Endodermal cell (in vitro differentiated cells): ENCODE measurements at regions not wholly inside any gene's neighbourhood (a gene's known extent, or its start where the extent isn't known, plus 50 kb on each side); places are given as distances from the start of the nearest gene placed in this dataset.

Experiments
- DNase-seq: peaks from one replicate; pipeline ENCODE4 v3.0.0-alpha.2; 2017
- H3K27ac ChIP-seq: 2 replicates; pipeline ENCODE4 v1.5.1; 2013; ENCODE audit warnings: mild to moderate bottlenecking, low read depth, low read length, moderate library complexity
- H3K27me3 ChIP-seq: 2 replicates; pipeline ENCODE4 v1.6.1; 2013; ENCODE audit warnings: mild to moderate bottlenecking, low read length, moderate library complexity; ENCODE audit not compliant: insufficient read depth, control insufficient read depth, poor library complexity, severe bottlenecking
- H3K36me3 ChIP-seq: 2 replicates; pipeline ENCODE4 v1.7.0; 2013; ENCODE audit warnings: mild to moderate bottlenecking, low read length, moderate library complexity; ENCODE audit not compliant: control insufficient read depth, insufficient read depth
- H3K4me1 ChIP-seq: one replicate; pipeline ENCODE4 v1.7.0; 2013; ENCODE audit warnings: low read length; ENCODE audit not compliant: control insufficient read depth, insufficient read depth
- H3K4me3 ChIP-seq: 2 replicates; pipeline ENCODE4 v1.5.1; 2013; ENCODE audit warnings: mild to moderate bottlenecking, low read length, moderate library complexity
- H3K9ac ChIP-seq: 2 replicates; pipeline ENCODE4 v1.6.1; 2013; ENCODE audit warnings: mild to moderate bottlenecking, low read length, moderate library complexity; ENCODE audit not compliant: poor library complexity, severe bottlenecking; ENCODE audit errors: extremely low read depth
- H3K9me3 ChIP-seq: 2 replicates; pipeline ENCODE4 v1.6.1; 2013; ENCODE audit warnings: mild to moderate bottlenecking, low read length, moderate library complexity; ENCODE audit not compliant: control insufficient read depth
- H3K27ac Mint-ChIP-seq: 2 replicates; pipeline ENCODE4 v1.8.0; 2020; ENCODE audit warnings: mixed read lengths
- H3K27me3 Mint-ChIP-seq: 2 replicates; pipeline ENCODE4 v1.8.0; 2021; ENCODE audit warnings: mild to moderate bottlenecking, mixed read lengths; ENCODE audit not compliant: insufficient read depth
- H3K36me3 Mint-ChIP-seq: 2 replicates; pipeline ENCODE4 v1.8.0; 2020; ENCODE audit warnings: low read depth, mixed read lengths
- H3K4me1 Mint-ChIP-seq: 2 replicates; pipeline ENCODE4 v1.8.0; 2020; ENCODE audit warnings: mixed read lengths
- H3K4me3 Mint-ChIP-seq: 2 replicates; pipeline ENCODE4 v1.8.0; 2020; ENCODE audit warnings: mild to moderate bottlenecking, moderate library complexity, mixed read lengths
- H3K9me3 Mint-ChIP-seq: 2 replicates; pipeline ENCODE4 v1.8.0; 2020; ENCODE audit warnings: mild to moderate bottlenecking, mixed read lengths
- WGBS, 2 experiments: methylation state at CpG; one replicate each; pipeline versions ENCODE4 v1.1.5 to v1.1.7; 2013; ENCODE audit warnings: missing lambda C conversion rate in 2 of 2, mixed read lengths in 1 of 2; ENCODE audit not compliant: insufficient coverage in 1 of 2, insufficient read length in 1 of 2; 5-methylcytosine and 5-hydroxymethylcytosine counted together
- TF ChIP-seq, protein P1 (sequence below): fragments of 200-600 bp; sonication (generic); conservative IDR thresholded peaks from 2 replicates; pipeline ENCODE4 v1.5.0; 2021; ENCODE audit warnings: antibody characterized with exemption, mild to moderate bottlenecking

DNA sequence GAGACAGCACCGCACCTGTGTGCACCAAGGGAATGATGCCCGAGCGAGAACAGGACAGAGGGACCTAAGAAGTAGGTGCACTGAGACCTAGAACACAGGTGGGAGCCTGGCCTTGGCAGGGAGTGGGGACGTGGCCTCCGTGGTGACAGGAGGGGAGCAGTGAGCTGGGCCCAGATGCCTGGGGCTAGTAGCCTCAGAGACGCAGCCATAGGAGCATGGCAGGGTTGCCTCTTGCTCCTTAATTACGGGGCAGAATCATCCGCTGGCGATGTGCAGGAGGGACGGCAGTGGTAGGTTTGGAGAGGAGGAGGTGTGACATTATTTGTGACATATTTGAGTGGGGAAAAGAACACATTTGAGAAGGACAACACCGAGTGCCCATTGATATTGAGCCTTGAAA is 57.0 kb upstream of the HPCAL1 start:
- 93 to 97% methylated on average over 11 of the region's 11 CpGs for WGBS, 2 experiments

GRCh38 chr2:10246370-10246769 is 56.3 kb upstream of the HPCAL1 start:
- H3K27ac ChIP-seq, result no peak overlapping the region
- no peak overlapping the region for H3K27ac Mint-ChIP-seq
- no peaks in the 10 kb centered on the region for H3K36me3 Mint-ChIP-seq
- H3K36me3 ChIP-seq, result no peaks in the 10 kb centered on the region
- 94 to 95% methylated on average over 8 of the region's 8 CpGs for WGBS, 2 experiments
- H3K9me3 Mint-ChIP-seq, result peaks cover 12% of the 10 kb centered on the region
- H3K27me3 Mint-ChIP-seq, result no peaks in the 10 kb centered on the region
- H3K27me3 ChIP-seq, result no peaks in the 10 kb centered on the region
- peak; percentile 9 for DNase-seq
- H3K4me3 ChIP-seq, result no peak overlapping the region
- H3K9ac ChIP-seq, result no peak overlapping the region
- H3K9me3 ChIP-seq, result peaks cover 8% of the 10 kb centered on the region
- TF ChIP-seq, protein P1, sequence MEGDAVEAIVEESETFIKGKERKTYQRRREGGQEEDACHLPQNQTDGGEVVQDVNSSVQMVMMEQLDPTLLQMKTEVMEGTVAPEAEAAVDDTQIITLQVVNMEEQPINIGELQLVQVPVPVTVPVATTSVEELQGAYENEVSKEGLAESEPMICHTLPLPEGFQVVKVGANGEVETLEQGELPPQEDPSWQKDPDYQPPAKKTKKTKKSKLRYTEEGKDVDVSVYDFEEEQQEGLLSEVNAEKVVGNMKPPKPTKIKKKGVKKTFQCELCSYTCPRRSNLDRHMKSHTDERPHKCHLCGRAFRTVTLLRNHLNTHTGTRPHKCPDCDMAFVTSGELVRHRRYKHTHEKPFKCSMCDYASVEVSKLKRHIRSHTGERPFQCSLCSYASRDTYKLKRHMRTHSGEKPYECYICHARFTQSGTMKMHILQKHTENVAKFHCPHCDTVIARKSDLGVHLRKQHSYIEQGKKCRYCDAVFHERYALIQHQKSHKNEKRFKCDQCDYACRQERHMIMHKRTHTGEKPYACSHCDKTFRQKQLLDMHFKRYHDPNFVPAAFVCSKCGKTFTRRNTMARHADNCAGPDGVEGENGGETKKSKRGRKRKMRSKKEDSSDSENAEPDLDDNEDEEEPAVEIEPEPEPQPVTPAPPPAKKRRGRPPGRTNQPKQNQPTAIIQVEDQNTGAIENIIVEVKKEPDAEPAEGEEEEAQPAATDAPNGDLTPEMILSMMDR, result no peak
- no peak overlapping the region for H3K4me3 Mint-ChIP-seq
- H3K4me1 Mint-ChIP-seq, result no peaks in the 10 kb centered on the region
- H3K4me1 ChIP-seq, result no peaks in the 10 kb centered on the region

More for the DNA sequence above, 57.0 kb upstream of the HPCAL1 start:
- Mint-ChIP-seq H3K36me3 (no peaks in the 10 kb centered on the region), H3K27me3 (no peaks in the 10 kb centered on the region), H3K9me3 (peaks cover 12% of the 10 kb centered on the region), H3K4me3 (no peak overlapping the region), H3K27ac (no peak overlapping the region), H3K4me1 (no peaks in the 10 kb centered on the region)
- H3K27ac ChIP-seq, result no peak overlapping the region
- no peak overlapping the region for H3K4me3 ChIP-seq
- no peaks in the 10 kb centered on the region for H3K36me3 ChIP-seq
- TF ChIP-seq, protein P1, result no peak
- peaks cover 6% of the 10 kb centered on the region for H3K9me3 ChIP-seq
- DNase-seq, result peak; percentile 18
- no peaks in the 10 kb centered on the region for H3K4me1 ChIP-seq
- H3K27me3 ChIP-seq, result no peaks in the 10 kb centered on the region
- H3K9ac ChIP-seq, result no peak overlapping the region

DNA sequence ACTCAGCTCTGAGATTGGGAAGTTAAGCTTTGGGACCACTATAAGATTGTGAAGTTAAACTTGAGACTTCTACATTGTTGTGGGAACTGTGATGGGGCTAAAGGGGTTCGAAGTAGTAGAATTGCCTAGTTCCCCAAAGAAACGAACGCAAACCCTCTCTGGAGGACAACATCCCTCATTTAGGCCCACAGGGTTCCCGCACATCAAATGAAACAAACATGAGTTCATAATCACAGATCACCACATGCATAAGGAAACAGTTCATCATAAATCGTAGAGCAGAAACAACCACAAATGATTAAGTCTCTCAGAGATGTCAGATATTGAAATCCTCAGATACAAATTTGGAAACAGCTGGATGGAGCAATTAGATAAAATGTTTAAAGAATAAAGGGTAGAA is 55.9 kb upstream of the HPCAL1 start:
- no peak overlapping the region for H3K4me3 ChIP-seq
- no peaks in the 10 kb centered on the region for H3K36me3 Mint-ChIP-seq

More for the DNA sequence above, 55.9 kb upstream of the HPCAL1 start:
- Histone ChIP-seq H3K9ac (no peak overlapping the region), H3K36me3 (no peaks in the 10 kb centered on the region), H3K4me1 (no peaks in the 10 kb centered on the region), H3K9me3 (peaks cover 8% of the 10 kb centered on the region), H3K27ac (no peak overlapping the region), H3K27me3 (no peaks in the 10 kb centered on the region)
- 87% methylated on average over 5 of the region's 5 CpGs; no CpG with 5 or more reads in 1 of the 2 experiments for WGBS, 2 experiments
- no peak overlapping the region for H3K27ac Mint-ChIP-seq
- peaks cover 12% of the 10 kb centered on the region for H3K9me3 Mint-ChIP-seq
- peak; percentile 5 for DNase-seq
- H3K4me3 Mint-ChIP-seq, result no peak overlapping the region
- TF ChIP-seq, protein P1, result no peak
- no peaks in the 10 kb centered on the region for H3K4me1 Mint-ChIP-seq
- H3K27me3 Mint-ChIP-seq, result no peaks in the 10 kb centered on the region
